WTC11 (cell line): ENCODE measurements at regions not wholly inside any gene's neighbourhood (a gene's known extent, or its start where the extent isn't known, plus 50 kb on each side); places are given as distances from the start of the nearest gene placed in this dataset.

ENCODE experiments used
- E2F4 ChIP-seq: sonication (generic); formaldehyde crosslinking; IDR thresholded peaks from 2 replicates; pipeline ENCODE4 v1.8.1; 2022; ENCODE audit warnings: low read depth, mild to moderate bottlenecking, moderate library complexity, missing genetic modification reagents, borderline replicate concordance
- TF ChIP-seq, protein P1 (sequence below): fragments of 200-600 bp; IDR thresholded peaks from 2 replicates; pipeline ENCODE4 v1.8.0; 2022; ENCODE audit warnings: antibody characterized with exemption
- TF ChIP-seq, protein P2 (sequence below): sonication (generic); formaldehyde crosslinking; IDR thresholded peaks from 2 replicates; pipeline ENCODE4 v1.8.1; 2023; ENCODE audit warnings: mild to moderate bottlenecking, missing genetic modification reagents, moderate library complexity

DNA sequence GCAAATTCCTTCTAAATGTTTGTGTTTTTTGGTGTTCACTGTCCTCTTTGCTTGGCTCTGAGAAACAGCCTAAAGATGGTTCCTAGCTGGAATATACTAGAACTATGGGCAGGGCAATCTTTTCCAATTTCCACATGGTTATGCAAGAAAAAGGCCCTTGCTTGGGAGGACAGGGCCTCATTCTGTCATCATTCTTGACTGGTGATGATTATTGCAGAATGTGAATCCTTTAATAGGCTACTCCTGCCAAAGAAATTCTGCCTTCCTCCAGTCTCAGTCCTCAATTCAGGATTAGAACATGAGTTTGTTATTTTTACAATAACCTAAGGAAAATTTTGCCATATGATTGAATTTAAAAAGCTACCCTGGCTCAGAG, 218.7 kb downstream of the HNMT start:
- TF ChIP-seq, protein P1, sequence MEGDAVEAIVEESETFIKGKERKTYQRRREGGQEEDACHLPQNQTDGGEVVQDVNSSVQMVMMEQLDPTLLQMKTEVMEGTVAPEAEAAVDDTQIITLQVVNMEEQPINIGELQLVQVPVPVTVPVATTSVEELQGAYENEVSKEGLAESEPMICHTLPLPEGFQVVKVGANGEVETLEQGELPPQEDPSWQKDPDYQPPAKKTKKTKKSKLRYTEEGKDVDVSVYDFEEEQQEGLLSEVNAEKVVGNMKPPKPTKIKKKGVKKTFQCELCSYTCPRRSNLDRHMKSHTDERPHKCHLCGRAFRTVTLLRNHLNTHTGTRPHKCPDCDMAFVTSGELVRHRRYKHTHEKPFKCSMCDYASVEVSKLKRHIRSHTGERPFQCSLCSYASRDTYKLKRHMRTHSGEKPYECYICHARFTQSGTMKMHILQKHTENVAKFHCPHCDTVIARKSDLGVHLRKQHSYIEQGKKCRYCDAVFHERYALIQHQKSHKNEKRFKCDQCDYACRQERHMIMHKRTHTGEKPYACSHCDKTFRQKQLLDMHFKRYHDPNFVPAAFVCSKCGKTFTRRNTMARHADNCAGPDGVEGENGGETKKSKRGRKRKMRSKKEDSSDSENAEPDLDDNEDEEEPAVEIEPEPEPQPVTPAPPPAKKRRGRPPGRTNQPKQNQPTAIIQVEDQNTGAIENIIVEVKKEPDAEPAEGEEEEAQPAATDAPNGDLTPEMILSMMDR: no peak
- TF ChIP-seq E2F4: no peak
- TF ChIP-seq, protein P2, sequence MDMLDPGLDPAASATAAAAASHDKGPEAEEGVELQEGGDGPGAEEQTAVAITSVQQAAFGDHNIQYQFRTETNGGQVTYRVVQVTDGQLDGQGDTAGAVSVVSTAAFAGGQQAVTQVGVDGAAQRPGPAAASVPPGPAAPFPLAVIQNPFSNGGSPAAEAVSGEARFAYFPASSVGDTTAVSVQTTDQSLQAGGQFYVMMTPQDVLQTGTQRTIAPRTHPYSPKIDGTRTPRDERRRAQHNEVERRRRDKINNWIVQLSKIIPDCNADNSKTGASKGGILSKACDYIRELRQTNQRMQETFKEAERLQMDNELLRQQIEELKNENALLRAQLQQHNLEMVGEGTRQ (CRISPR knock-in tag): no peak
